Endothelial cell of umbilical vein (primary cell): ENCODE measurements at regions not wholly inside any gene's neighbourhood (a gene's known extent, or its start where the extent isn't known, plus 50 kb on each side); places are given as distances from the start of the nearest gene placed in this dataset.

Experiments
- BruUV-seq: library from RNA; stranded (reverse); fragments of 400-500 nt; replicated peaks from 2 replicates; lab custom pipeline; 2021; lab: Mats Ljungman, UMichigan
- CTCF ChIA-PET: fragments of 300-600, 350-600 bp; sonication (Branson Sonifier 250); formaldehyde crosslinking; loops from one replicate; lab custom pipeline; 2021; ENCODE audit warnings: antibody characterized with exemption, inconsistent platforms; lab: Charles Lee
- POLR2A ChIA-PET: fragments of 300-600, 350-600 bp; sonication (Branson Sonifier 250); formaldehyde crosslinking; loops from one replicate; lab custom pipeline; 2021; ENCODE audit warnings: antibody characterized with exemption, inconsistent platforms; lab: Charles Lee
- DNase-seq: peaks from one replicate; pipeline ENCODE4 v3.0.0-alpha.2; 2011; ENCODE audit warnings: low read depth, low spot score
- FAIRE-seq: peaks from 2 replicates; lab custom pipeline; 2011; peaks lifted over from hg19 to GRCh38; lab: Jason Lieb, UNC
- H2AFZ ChIP-seq: 2 replicates; pipeline ENCODE4 v1.6.0; 2012; ENCODE audit warnings: low read depth, low read length, control low read depth, inconsistent platforms
- H3K27ac ChIP-seq: 2 replicates; pipeline ENCODE4 v1.5.1; 2011; ENCODE audit warnings: low read depth, mild to moderate bottlenecking, control low read depth, low read length, moderate library complexity; ENCODE audit not compliant: insufficient read depth
- H3K27me3 ChIP-seq, 2 experiments: 2 replicates each; pipeline versions ENCODE4 v1.6.0 to v1.6.1; 2011; ENCODE audit warnings: low read length in 2 of 2, mixed read lengths in 1 of 2; ENCODE audit not compliant: control insufficient read depth in 2 of 2, insufficient read depth in 2 of 2
- H3K36me3 ChIP-seq, 2 experiments: 2 replicates in 1 of 2; 3 replicates in 1 of 2; pipeline ENCODE4 v1.5.1; 2011; ENCODE audit warnings: low read length in 2 of 2, mild to moderate bottlenecking in 1 of 2, moderate library complexity in 1 of 2; ENCODE audit not compliant: control insufficient read depth in 2 of 2, insufficient read depth in 2 of 2; ENCODE audit errors: extremely low read depth in 1 of 2
- H3K4me1 ChIP-seq: 3 replicates; pipeline ENCODE4 v1.5.1; 2011; ENCODE audit warnings: mild to moderate bottlenecking, low read length; ENCODE audit not compliant: control insufficient read depth, insufficient read depth; ENCODE audit errors: extremely low read depth
- H3K4me2 ChIP-seq: 2 replicates; pipeline ENCODE4 v1.6.1; 2011; ENCODE audit warnings: low read length, control low read depth, mixed read lengths; ENCODE audit not compliant: insufficient read depth
- H3K4me3 ChIP-seq, 3 experiments: fragments of 200-600 bp in 1 of 3; sonication (generic), shearing (Covaris generic) in 1 of 3; replicated peaks in 1 of 3; 2 replicates each; pipeline ENCODE4 v1.5.1; 2011 to 2016; ENCODE audit warnings: control low read depth in 3 of 3, low read length in 3 of 3, mild to moderate bottlenecking in 2 of 3, inconsistent platforms in 1 of 3, low read depth in 1 of 3, moderate library complexity in 1 of 3; ENCODE audit not compliant: insufficient read depth in 1 of 3
- H3K79me2 ChIP-seq: 2 replicates; pipeline ENCODE4 v1.6.0; 2012; ENCODE audit warnings: low read length, inconsistent platforms; ENCODE audit not compliant: control insufficient read depth, insufficient read depth
- H3K9ac ChIP-seq: replicated peaks from 2 replicates; pipeline ENCODE3; 2011; ENCODE audit warnings: low read length, control low read depth; ENCODE audit not compliant: insufficient read depth; ENCODE audit errors: extremely low read depth
- H3K9me1 ChIP-seq: replicated peaks from 3 replicates; pipeline ENCODE4 v1.6.0; 2011; ENCODE audit warnings: mild to moderate bottlenecking, low read length; ENCODE audit not compliant: control insufficient read depth, insufficient read depth; ENCODE audit errors: extremely low read depth
- H3K9me3 ChIP-seq: replicated peaks from 2 replicates; pipeline ENCODE4 v1.5.1; 2012; ENCODE audit warnings: low read length, inconsistent platforms; ENCODE audit not compliant: control insufficient read depth, insufficient read depth
- H4K20me1 ChIP-seq: replicated peaks from 2 replicates; pipeline ENCODE3; 2011; ENCODE audit warnings: mild to moderate bottlenecking, low read length; ENCODE audit not compliant: control insufficient read depth, insufficient read depth; ENCODE audit errors: extremely low read depth
- EZH2 ChIP-seq: IDR thresholded peaks from 2 replicates; pipeline ENCODE4 v1.6.1; 2012; ENCODE audit warnings: borderline replicate concordance, low read depth, mild to moderate bottlenecking, moderate library complexity, low read length, inconsistent platforms; ENCODE audit not compliant: severe bottlenecking
- FOS ChIP-seq: IDR thresholded peaks from 2 replicates; pipeline ENCODE4 v1.6.1; 2011; ENCODE audit warnings: mild to moderate bottlenecking, low read length, moderate library complexity, borderline replicate concordance; ENCODE audit not compliant: insufficient read depth
- GATA2 ChIP-seq: IDR thresholded peaks from 2 replicates; pipeline ENCODE4 v1.7.0; 2011; ENCODE audit warnings: low read depth, mild to moderate bottlenecking, moderate library complexity, mixed read lengths, low read length; ENCODE audit not compliant: insufficient read length, insufficient read depth
- JUN ChIP-seq: IDR thresholded peaks from 2 replicates; pipeline ENCODE4 v1.6.1; 2011; ENCODE audit warnings: borderline replicate concordance, low read depth; ENCODE audit not compliant: insufficient read length, insufficient read depth
- MYC ChIP-seq: IDR thresholded peaks from one replicate; pipeline ENCODE4 v1.6.1; 2011; ENCODE audit warnings: mild to moderate bottlenecking, low read depth, low read length
- POLR2A ChIP-seq: IDR thresholded peaks from 2 replicates; pipeline ENCODE4 v1.6.1; 2012; ENCODE audit warnings: low read depth, mild to moderate bottlenecking, control low read depth, low read length
- POLR2AphosphoS5 ChIP-seq: IDR thresholded peaks from 2 replicates; pipeline ENCODE4 v1.6.1; 2012; ENCODE audit warnings: low read depth, mild to moderate bottlenecking, control low read depth, low read length, moderate library complexity; ENCODE audit not compliant: insufficient read depth
- dilution Hi-C: fragments of 300-500 bp; cut with MboI; formaldehyde crosslinking; loops from one replicate; pipeline ENCODE4 v1.15.0; 2019; ENCODE audit warnings: low sequenced_read_pairs; ENCODE audit not compliant: extremely low pct_ligation_motif_present
- intact Hi-C: fragments of 100-400 bp; cut with micrococcal nuclease; formaldehyde crosslinking; loops from one replicate; pipeline ENCODE4 v1.10.0; 2022
- TF ChIP-seq, protein P1 (sequence below): IDR thresholded peaks from 2 replicates; pipeline ENCODE4 v1.6.1; 2011; ENCODE audit not compliant: insufficient read depth, insufficient read length
- TF ChIP-seq, protein P2 (sequence below), 2 donors: IDR thresholded peaks; 1 replicate in 1 of 2; 2 replicates in 1 of 2; pipeline ENCODE4 v1.5.1; 2011; ENCODE audit warnings: low read length in 2 of 2, mild to moderate bottlenecking in 2 of 2, moderate library complexity in 2 of 2, control low read depth in 1 of 2, inconsistent platforms in 1 of 2, low read depth in 1 of 2; ENCODE audit not compliant: insufficient read depth in 1 of 2; ENCODE audit errors: extremely low read depth in 1 of 2

DNA sequence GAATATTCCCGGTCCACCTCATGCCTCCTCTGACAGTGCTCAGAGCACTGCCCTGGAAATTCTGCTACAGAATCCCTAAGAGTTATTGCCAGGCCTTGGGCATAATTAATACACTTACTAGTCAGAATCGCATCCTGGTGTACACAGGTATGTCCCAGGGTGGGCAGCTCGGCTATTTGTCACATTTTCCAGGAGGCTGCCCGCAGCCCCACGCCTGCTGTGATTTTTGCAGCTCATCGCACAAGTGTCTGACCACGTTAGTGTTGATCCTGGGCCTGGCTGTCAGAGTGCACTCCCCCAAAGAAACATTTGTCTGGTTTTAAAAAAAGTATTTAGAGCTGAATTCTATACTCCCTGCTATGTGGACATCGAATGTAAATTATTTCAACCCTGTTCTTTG lies 105.4 kb downstream of the CD83 start:
- CTCF ChIA-PET, result interaction anchor here (1.4 kb wide), 1 partner anchor 12 kb away, joined by 3 read pairs; no protein-coding TSS in a partner anchor

More for the DNA sequence above, 105.4 kb downstream of the CD83 start:
- Histone ChIP-seq H3K4me2 (no peak overlapping the region), H3K27me3 (no peaks in the 10 kb centered on the region), H3K79me2 (no peaks in the 10 kb centered on the region), H3K36me3 (no peaks in the 10 kb centered on the region), H3K9me1 (no peaks in the 10 kb centered on the region), H3K4me3 (no peak overlapping the region), H2AFZ (no peak overlapping the region), H3K4me1 (no peaks in the 10 kb centered on the region), H3K27ac (no peak overlapping the region), H3K9me3 (no peaks in the 10 kb centered on the region), H3K9ac (no peak overlapping the region), H4K20me1 (no peaks in the 10 kb centered on the region)
- FAIRE-seq, result no peak
- intact Hi-C loops (no loop called here), dilution Hi-C loops (no loop called here)
- BruUV-seq, result no TSS peak
- no peak for DNase-seq
- TF ChIP-seq GATA2 (no peak), FOS (no peak), MYC (no peak), POLR2AphosphoS5 (no peak), POLR2A (no peak), EZH2 (no peak), JUN (no peak)
- TF ChIP-seq, protein P1, sequence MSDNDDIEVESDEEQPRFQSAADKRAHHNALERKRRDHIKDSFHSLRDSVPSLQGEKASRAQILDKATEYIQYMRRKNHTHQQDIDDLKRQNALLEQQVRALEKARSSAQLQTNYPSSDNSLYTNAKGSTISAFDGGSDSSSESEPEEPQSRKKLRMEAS, result no peak
- TF ChIP-seq, protein P2, sequence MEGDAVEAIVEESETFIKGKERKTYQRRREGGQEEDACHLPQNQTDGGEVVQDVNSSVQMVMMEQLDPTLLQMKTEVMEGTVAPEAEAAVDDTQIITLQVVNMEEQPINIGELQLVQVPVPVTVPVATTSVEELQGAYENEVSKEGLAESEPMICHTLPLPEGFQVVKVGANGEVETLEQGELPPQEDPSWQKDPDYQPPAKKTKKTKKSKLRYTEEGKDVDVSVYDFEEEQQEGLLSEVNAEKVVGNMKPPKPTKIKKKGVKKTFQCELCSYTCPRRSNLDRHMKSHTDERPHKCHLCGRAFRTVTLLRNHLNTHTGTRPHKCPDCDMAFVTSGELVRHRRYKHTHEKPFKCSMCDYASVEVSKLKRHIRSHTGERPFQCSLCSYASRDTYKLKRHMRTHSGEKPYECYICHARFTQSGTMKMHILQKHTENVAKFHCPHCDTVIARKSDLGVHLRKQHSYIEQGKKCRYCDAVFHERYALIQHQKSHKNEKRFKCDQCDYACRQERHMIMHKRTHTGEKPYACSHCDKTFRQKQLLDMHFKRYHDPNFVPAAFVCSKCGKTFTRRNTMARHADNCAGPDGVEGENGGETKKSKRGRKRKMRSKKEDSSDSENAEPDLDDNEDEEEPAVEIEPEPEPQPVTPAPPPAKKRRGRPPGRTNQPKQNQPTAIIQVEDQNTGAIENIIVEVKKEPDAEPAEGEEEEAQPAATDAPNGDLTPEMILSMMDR (IDR thresholded peaks at IDR 0.05; ENCODE audit: extremely low read depth in 1 of 2, insufficient read depth in 1 of 2, low read depth in 1 of 2, low read length in 2 of 2), result no peak
- POLR2A ChIA-PET, result no interaction called here
